ENCODE measurements at regions not wholly inside any gene's neighbourhood (a gene's known extent, or its start where the extent isn't known, plus 50 kb on each side); places are given as distances from the start of the nearest gene placed in this dataset.

DNA sequence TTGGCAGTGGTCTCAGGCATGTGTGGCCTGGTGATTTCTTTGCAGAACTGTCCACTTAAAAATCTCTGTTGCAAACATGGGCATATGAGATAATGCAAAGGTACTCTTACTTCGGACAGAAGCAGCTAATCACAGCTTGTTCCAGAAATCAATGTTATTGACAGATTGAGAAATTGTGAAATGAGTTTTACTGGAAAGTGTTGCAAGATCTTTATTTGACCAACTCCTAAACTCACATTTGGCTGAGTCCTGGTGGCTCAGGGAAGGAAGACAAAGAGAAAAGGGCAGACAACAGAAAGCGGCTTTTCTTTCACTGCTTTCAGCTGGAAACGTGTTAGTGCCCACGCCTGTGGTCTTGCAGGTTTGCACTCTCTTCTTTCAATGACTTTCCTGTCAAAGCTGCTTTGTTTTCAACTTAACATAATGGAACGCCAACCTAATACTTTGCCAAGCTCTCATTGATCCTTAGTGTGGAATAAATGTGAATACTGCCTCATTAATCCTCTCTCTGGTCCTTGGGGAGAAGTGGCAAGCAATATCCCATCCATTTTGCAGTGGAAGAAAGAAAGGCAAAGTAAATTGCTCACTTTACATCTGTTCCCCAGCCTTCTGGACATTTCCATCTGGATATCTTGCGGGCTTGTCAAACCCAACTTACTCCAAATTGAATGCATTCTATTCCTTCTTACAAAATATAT, 586.4 kb downstream of the LRRC70 start:
- H3F3A ChIP-seq (ENCODE audit: insufficient read depth, low read length): no peaks in the 10 kb centered on the region
- no peak overlapping the region for H2AFZ ChIP-seq (ENCODE audit: low read length)
- TF ChIP-seq EZH2 (IDR thresholded peaks at IDR 0.05; ENCODE audit: borderline replicate concordance, low read length): no peak
- TF ChIP-seq, protein P1, sequence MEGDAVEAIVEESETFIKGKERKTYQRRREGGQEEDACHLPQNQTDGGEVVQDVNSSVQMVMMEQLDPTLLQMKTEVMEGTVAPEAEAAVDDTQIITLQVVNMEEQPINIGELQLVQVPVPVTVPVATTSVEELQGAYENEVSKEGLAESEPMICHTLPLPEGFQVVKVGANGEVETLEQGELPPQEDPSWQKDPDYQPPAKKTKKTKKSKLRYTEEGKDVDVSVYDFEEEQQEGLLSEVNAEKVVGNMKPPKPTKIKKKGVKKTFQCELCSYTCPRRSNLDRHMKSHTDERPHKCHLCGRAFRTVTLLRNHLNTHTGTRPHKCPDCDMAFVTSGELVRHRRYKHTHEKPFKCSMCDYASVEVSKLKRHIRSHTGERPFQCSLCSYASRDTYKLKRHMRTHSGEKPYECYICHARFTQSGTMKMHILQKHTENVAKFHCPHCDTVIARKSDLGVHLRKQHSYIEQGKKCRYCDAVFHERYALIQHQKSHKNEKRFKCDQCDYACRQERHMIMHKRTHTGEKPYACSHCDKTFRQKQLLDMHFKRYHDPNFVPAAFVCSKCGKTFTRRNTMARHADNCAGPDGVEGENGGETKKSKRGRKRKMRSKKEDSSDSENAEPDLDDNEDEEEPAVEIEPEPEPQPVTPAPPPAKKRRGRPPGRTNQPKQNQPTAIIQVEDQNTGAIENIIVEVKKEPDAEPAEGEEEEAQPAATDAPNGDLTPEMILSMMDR (IDR thresholded peaks at IDR 0.05; ENCODE audit: low read length): no peak

DNA sequence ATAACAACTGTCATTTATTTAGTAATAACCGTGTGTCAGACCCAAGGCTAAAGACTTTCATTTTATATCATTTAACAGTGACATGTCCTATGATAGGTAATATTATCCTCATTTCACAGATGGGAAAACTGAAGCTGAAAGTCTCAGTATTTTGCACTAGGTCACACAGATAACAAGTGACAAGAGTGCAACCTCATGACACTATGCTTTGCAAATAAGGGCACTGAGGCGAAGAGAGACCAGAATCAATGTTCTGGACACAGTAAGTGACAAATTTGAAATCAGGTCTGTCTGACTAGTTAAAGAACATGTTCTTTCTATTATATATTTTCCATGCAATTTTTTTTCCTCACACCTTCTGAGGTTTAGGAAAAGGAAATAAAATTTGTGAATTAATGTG, 585.7 kb downstream of the LRRC70 start:
- Histone ChIP-seq H3K27ac (ENCODE audit: low read depth, low read length, poor library complexity, severe bottlenecking) (no peak overlapping the region), H2AFZ (ENCODE audit: low read length) (no peak overlapping the region), H3F3A (ENCODE audit: insufficient read depth, low read length) (no peaks in the 10 kb centered on the region), H3K4me1 (ENCODE audit: insufficient read depth, low read length, severe bottlenecking) (no peaks in the 10 kb centered on the region), H3K4me3 (ENCODE audit: low read depth, low read length, poor library complexity, severe bottlenecking) (no peak overlapping the region), H3K9ac (ENCODE audit: low read length) (no peak overlapping the region), H3K36me3 (ENCODE audit: insufficient read depth, low read length) (no peaks in the 10 kb centered on the region), H3K27me3 (ENCODE audit: insufficient read depth, low read length) (no peaks in the 10 kb centered on the region), H3K4me2 (ENCODE audit: low read length) (no peak overlapping the region), H4K20me1 (ENCODE audit: insufficient read depth, low read length) (no peaks in the 10 kb centered on the region), H3K79me2 (ENCODE audit: insufficient read depth, low read length) (no peaks in the 10 kb centered on the region), H3K9me2 (ENCODE audit: low read depth, low read length) (no peaks in the 10 kb centered on the region), H3K9me3 (ENCODE audit: low read length) (no peaks in the 10 kb centered on the region)
- TF ChIP-seq, protein P1 (IDR thresholded peaks at IDR 0.05; ENCODE audit: low read length): no peak
- TF ChIP-seq EZH2 (IDR thresholded peaks at IDR 0.05; ENCODE audit: borderline replicate concordance, low read length): no peak

More for the DNA sequence above, 586.4 kb downstream of the LRRC70 start:
- H3K4me2 ChIP-seq (ENCODE audit: low read length): no peak overlapping the region
- no peak overlapping the region for H3K27ac ChIP-seq (ENCODE audit: low read depth, low read length, poor library complexity, severe bottlenecking)
- H3K36me3 ChIP-seq (ENCODE audit: insufficient read depth, low read length): no peaks in the 10 kb centered on the region
- no peaks in the 10 kb centered on the region for H3K4me1 ChIP-seq (ENCODE audit: insufficient read depth, low read length, severe bottlenecking)
- H3K9ac ChIP-seq (ENCODE audit: low read length): no peak overlapping the region
- H4K20me1 ChIP-seq (ENCODE audit: insufficient read depth, low read length): no peaks in the 10 kb centered on the region
- no peaks in the 10 kb centered on the region for H3K9me2 ChIP-seq (ENCODE audit: low read depth, low read length)
- no peaks in the 10 kb centered on the region for H3K79me2 ChIP-seq (ENCODE audit: insufficient read depth, low read length)
- H3K27me3 ChIP-seq (ENCODE audit: insufficient read depth, low read length): no peaks in the 10 kb centered on the region
- H3K9me3 ChIP-seq (ENCODE audit: low read length): no peaks in the 10 kb centered on the region
- no peak overlapping the region for H3K4me3 ChIP-seq (ENCODE audit: low read depth, low read length, poor library complexity, severe bottlenecking)

DNA sequence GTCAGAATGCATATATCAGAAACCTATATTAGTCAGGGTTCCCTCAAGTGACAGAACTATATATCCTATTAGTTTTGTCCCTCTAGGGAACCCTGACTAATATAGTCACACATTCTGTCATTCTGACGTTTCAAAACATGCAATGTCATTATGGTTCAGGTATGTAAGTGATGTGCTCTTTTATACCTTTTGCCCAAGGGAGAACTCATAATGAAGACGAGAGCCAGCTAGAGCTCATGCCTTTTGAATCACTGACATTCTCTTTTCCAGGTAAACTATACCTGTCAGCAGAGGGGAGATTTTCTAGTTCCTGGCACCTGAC, 576.7 kb downstream of the LRRC70 start:
- Histone ChIP-seq H3K9me2 (ENCODE audit: low read depth, low read length) (no peaks in the 10 kb centered on the region), H3K9ac (ENCODE audit: low read length) (no peak overlapping the region), H4K20me1 (ENCODE audit: insufficient read depth, low read length) (no peaks in the 10 kb centered on the region), H3K4me2 (ENCODE audit: low read length) (no peak overlapping the region), H3K4me1 (ENCODE audit: insufficient read depth, low read length, severe bottlenecking) (no peaks in the 10 kb centered on the region), H3K79me2 (ENCODE audit: insufficient read depth, low read length) (no peaks in the 10 kb centered on the region), H3F3A (ENCODE audit: insufficient read depth, low read length) (no peaks in the 10 kb centered on the region), H2AFZ (ENCODE audit: low read length) (no peak overlapping the region), H3K4me3 (ENCODE audit: low read depth, low read length, poor library complexity, severe bottlenecking) (no peak overlapping the region), H3K27me3 (ENCODE audit: insufficient read depth, low read length) (no peaks in the 10 kb centered on the region), H3K9me3 (ENCODE audit: low read length) (no peaks in the 10 kb centered on the region), H3K27ac (ENCODE audit: low read depth, low read length, poor library complexity, severe bottlenecking) (no peak overlapping the region), H3K36me3 (ENCODE audit: insufficient read depth, low read length) (no peaks in the 10 kb centered on the region)
- TF ChIP-seq, protein P1 (IDR thresholded peaks at IDR 0.05; ENCODE audit: low read length): no peak
- no peak for TF ChIP-seq EZH2 (IDR thresholded peaks at IDR 0.05; ENCODE audit: borderline replicate concordance, low read length)

All from OCI-LY1 (cell line).